AG09309 (cell line): ENCODE measurements at regions not wholly inside any gene's neighbourhood (a gene's known extent, or its start where the extent isn't known, plus 50 kb on each side); places are given as distances from the start of the nearest gene placed in this dataset.

ENCODE experiments used
- DNase-seq: peaks from one replicate; pipeline ENCODE4 v3.0.0-alpha.2; 2010; ENCODE audit warnings: low read depth
- H3K4me3 ChIP-seq: 2 replicates; pipeline ENCODE4 v1.5.1; 2011; ENCODE audit warnings: mild to moderate bottlenecking, low read depth, low read length, moderate library complexity; ENCODE audit not compliant: control insufficient read depth
- CTCF ChIP-seq: IDR thresholded peaks from 2 replicates; pipeline ENCODE4 v1.5.1; 2011; ENCODE audit warnings: mild to moderate bottlenecking, low read depth, low read length, inconsistent platforms; ENCODE audit not compliant: insufficient read depth, control insufficient read depth; ENCODE audit errors: missing control alignments

DNA sequence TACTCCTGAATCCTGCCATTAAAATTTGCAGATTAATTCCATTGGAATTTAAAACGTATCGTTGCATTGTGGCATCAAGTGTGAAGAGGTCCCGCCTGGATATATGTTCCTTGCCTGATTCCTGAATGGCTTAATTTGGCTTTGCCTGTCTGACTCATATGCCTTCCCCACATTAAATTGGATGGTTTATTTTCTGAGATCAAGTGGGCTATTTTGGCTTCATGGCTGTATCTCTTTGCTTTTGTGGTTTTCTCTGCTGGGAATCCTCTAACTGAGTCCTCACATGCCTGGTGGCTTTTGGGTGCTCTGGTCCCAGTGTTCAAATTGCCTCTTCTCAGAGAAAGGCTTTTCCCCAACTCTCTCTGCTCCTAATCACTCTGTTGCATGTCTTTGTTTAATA lies 127.9 kb upstream of the DYRK2 start:
- TF ChIP-seq CTCF: no peak
- no peak overlapping the region for H3K4me3 ChIP-seq
- no peak for DNase-seq

GRCh38 chr12:67522222-67522621 lies 126.3 kb upstream of the DYRK2 start:
- no peak for DNase-seq
- TF ChIP-seq CTCF: no peak

GRCh38 chr12:67523538-67523937 lies 125.0 kb upstream of the DYRK2 start:
- DNase-seq: no peak
- no peak overlapping the region for H3K4me3 ChIP-seq
- TF ChIP-seq CTCF: no peak

More at GRCh38 chr12:67522222-67522621, 126.3 kb upstream of the DYRK2 start:
- H3K4me3 ChIP-seq: no peak overlapping the region

DNA sequence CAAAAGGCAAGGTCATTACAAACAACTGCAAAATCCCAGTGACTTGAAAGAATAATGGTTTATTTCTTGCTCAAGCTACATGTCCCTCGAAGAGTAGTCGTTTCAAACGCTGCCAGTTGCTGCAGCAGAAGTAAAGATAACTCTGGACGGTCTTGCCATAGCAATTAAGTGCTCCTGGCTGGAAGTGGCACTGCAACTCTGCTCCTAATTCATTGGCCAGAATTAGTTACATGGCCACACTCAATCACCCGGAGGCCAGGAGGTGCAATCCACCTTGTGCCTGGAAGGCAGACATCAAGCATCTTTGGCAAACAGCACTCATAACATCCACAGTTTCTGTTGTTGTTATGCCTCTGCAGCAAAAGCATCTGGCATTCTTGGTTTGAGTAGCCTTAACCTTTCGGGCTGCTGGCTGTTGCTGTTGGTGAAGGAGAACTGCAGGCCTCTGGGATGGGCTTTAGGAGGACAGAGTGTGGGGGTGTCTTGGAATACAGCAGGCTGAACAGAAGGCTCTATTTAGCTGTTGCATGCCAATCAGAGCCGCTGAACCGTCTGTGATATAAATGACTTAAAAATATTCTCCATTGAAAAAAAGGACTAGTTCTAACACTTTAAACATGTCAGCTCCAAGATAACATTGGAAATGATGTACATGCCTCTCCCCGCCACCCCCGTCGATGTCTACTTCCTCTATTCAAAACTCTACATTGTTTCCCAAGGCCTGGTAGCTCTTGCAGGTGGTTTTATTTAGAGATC lies 123.5 kb upstream of the DYRK2 start:
- DNase-seq: no peak
- H3K4me3 ChIP-seq: no peak overlapping the region
- no peak for TF ChIP-seq CTCF

DNA sequence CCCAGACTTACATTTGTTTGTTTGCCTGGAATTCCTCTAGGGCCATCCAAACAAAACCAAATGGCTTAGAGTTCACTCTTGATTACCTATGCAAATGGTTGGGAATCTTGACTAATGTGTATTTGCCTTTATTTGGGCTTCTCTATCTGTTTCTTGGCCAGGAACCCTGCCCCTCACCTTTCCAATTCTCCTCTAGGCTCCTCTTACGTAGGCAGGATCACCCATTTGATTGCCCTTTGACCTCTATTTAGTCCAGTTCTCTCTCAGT lies 123.0 kb upstream of the DYRK2 start:
- H3K4me3 ChIP-seq: no peak overlapping the region
- no peak for TF ChIP-seq CTCF
- DNase-seq: no peak

GRCh38 chr12:67526129-67526528 lies 122.4 kb upstream of the DYRK2 start:
- H3K4me3 ChIP-seq: no peak overlapping the region
- TF ChIP-seq CTCF: no peak
- DNase-seq: no peak

DNA sequence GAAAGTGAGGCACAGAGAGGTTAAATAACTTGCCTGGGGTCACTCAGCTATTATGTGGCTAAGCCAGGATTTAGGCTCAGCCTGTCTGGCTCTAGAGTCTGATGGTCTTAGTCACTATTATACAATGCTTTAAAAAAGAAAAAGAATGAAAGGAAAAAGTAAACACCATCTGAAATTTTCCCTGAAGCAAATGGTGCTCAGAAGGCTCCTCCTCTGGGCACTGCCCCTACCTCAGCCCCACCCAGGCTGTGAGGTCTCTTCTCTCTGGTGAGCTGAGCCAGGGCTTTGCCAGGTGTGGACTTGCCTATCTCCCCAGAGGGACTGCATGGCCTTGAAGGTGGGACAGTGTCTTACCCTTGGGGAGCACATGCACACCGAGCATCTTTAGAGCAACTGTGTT lies 117.5 kb upstream of the DYRK2 start:
- no peak for DNase-seq
- H3K4me3 ChIP-seq: no peak overlapping the region
- no peak for TF ChIP-seq CTCF
